SU-DHL-6 (cell line): ENCODE measurements at regions not wholly inside any gene's neighbourhood (a gene's known extent, or its start where the extent isn't known, plus 50 kb on each side); places are given as distances from the start of the nearest gene placed in this dataset.

ENCODE experiments used
- H2AFZ ChIP-seq: fragments of 200-600 bp; sonication (generic); 2 replicates; pipeline ENCODE4 v1.6.1; 2014; ENCODE audit warnings: low read depth, mild to moderate bottlenecking, moderate library complexity, mixed read lengths, antibody characterized with exemption, low read length; ENCODE audit not compliant: severe bottlenecking
- H3F3A ChIP-seq: fragments of 200-600 bp; shearing (Covaris generic); 2 replicates; pipeline ENCODE4 v1.6.0; 2016; ENCODE audit warnings: antibody characterized with exemption, mild to moderate bottlenecking; ENCODE audit not compliant: insufficient read depth
- H3K27ac ChIP-seq: fragments of 200-600 bp; sonication (generic); 2 replicates; pipeline ENCODE4 v1.5.1; 2016; ENCODE audit warnings: low read depth, mild to moderate bottlenecking, low read length, moderate library complexity, mixed read lengths
- H3K27me3 ChIP-seq: fragments of 200-600 bp; sonication (generic), shearing (Covaris generic); 2 replicates; pipeline ENCODE4 v1.6.0; 2014; ENCODE audit warnings: mild to moderate bottlenecking, low read length
- H3K36me3 ChIP-seq: fragments of 200-600 bp; sonication (generic); 2 replicates; pipeline ENCODE4 v1.6.1; 2014; ENCODE audit warnings: mild to moderate bottlenecking, low read length, mixed read lengths
- H3K4me2 ChIP-seq: fragments of 300-600, 200-600 bp; shearing (Covaris generic), sonication (generic); 2 replicates; pipeline ENCODE4 v1.6.0; 2014; ENCODE audit warnings: low read length, low read depth, mild to moderate bottlenecking; ENCODE audit not compliant: poor library complexity, severe bottlenecking
- H3K4me3 ChIP-seq: fragments of 200-600 bp; sonication (generic); 2 replicates; pipeline ENCODE4 v1.5.1; 2014; ENCODE audit warnings: antibody characterized with exemption, low read length, mild to moderate bottlenecking, mixed read lengths; ENCODE audit not compliant: insufficient read depth, poor library complexity, severe bottlenecking
- H3K79me2 ChIP-seq: fragments of 200-600 bp; sonication (generic); 2 replicates; pipeline ENCODE4 v1.6.1; 2014; ENCODE audit warnings: mild to moderate bottlenecking, low read length, moderate library complexity; ENCODE audit not compliant: insufficient read depth
- H3K9ac ChIP-seq: fragments of 200-600 bp; sonication (generic); 2 replicates; pipeline ENCODE4 v1.7.0; 2014; ENCODE audit warnings: mild to moderate bottlenecking, low read length
- H3K9me2 ChIP-seq: fragments of 200-600 bp; sonication (generic); replicated peaks from 2 replicates; pipeline ENCODE4 v1.6.1; 2014; ENCODE audit warnings: low read length; ENCODE audit not compliant: insufficient read depth
- H3K9me3 ChIP-seq: fragments of 200-600 bp; sonication (generic); 2 replicates; pipeline ENCODE4 v1.6.1; 2014; ENCODE audit warnings: low read length, mixed read lengths; ENCODE audit not compliant: insufficient read depth
- H4K20me1 ChIP-seq: fragments of 200-600 bp; sonication (generic); 2 replicates; pipeline ENCODE4 v1.6.1; 2014; ENCODE audit warnings: low read depth, mild to moderate bottlenecking, antibody characterized with exemption, low read length, moderate library complexity, mixed read lengths
- EZH2phosphoT487 ChIP-seq: fragments of 200-600 bp; sonication (generic), shearing (Covaris generic); conservative IDR thresholded peaks from 2 replicates; pipeline ENCODE4 v1.6.1; 2018; ENCODE audit warnings: mild to moderate bottlenecking, antibody characterized with exemption, low read length, moderate library complexity, mixed read lengths
- TF ChIP-seq, protein P1 (sequence below): fragments of 200-600 bp; sonication (generic); IDR thresholded peaks from one replicate; pipeline ENCODE4 v1.5.1; 2017; ENCODE audit warnings: antibody characterized with exemption, mild to moderate bottlenecking, low read length, moderate library complexity; ENCODE audit not compliant: insufficient read depth, poor library complexity, severe bottlenecking

DNA sequence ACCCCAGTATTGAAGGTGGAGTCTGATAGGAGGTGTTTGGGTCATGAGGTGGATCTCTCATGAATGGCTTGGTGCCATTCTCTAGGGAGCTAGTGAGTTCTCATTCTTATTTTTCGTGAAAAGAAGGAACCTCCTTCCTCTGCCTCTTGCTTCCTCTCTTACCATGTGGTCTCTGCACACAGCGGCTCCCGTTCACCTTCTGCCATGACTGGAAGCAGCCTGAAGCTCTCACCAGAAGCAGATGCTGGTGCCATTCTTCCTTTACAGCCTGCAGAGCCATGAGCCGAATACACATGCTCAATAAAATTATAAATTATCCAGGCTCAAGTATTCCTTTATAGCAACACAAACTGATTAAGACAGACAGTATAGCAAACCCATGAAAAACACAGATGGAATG lies 545.1 kb upstream of the C16orf82 start:
- no peaks in the 10 kb centered on the region for H3K36me3 ChIP-seq
- no peak overlapping the region for H3K9ac ChIP-seq
- no peaks in the 10 kb centered on the region for H3K79me2 ChIP-seq
- no peak for TF ChIP-seq EZH2phosphoT487
- TF ChIP-seq, protein P1, sequence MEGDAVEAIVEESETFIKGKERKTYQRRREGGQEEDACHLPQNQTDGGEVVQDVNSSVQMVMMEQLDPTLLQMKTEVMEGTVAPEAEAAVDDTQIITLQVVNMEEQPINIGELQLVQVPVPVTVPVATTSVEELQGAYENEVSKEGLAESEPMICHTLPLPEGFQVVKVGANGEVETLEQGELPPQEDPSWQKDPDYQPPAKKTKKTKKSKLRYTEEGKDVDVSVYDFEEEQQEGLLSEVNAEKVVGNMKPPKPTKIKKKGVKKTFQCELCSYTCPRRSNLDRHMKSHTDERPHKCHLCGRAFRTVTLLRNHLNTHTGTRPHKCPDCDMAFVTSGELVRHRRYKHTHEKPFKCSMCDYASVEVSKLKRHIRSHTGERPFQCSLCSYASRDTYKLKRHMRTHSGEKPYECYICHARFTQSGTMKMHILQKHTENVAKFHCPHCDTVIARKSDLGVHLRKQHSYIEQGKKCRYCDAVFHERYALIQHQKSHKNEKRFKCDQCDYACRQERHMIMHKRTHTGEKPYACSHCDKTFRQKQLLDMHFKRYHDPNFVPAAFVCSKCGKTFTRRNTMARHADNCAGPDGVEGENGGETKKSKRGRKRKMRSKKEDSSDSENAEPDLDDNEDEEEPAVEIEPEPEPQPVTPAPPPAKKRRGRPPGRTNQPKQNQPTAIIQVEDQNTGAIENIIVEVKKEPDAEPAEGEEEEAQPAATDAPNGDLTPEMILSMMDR = no peak
- no peaks in the 10 kb centered on the region for H3F3A ChIP-seq
- no peak overlapping the region for H3K27ac ChIP-seq
- H3K4me2 ChIP-seq = no peak overlapping the region
- H4K20me1 ChIP-seq = no peaks in the 10 kb centered on the region
- H3K4me3 ChIP-seq = no peak overlapping the region
- H2AFZ ChIP-seq = no peak overlapping the region
- no peaks in the 10 kb centered on the region for H3K9me2 ChIP-seq
- no peaks in the 10 kb centered on the region for H3K27me3 ChIP-seq
- no peaks in the 10 kb centered on the region for H3K9me3 ChIP-seq

DNA sequence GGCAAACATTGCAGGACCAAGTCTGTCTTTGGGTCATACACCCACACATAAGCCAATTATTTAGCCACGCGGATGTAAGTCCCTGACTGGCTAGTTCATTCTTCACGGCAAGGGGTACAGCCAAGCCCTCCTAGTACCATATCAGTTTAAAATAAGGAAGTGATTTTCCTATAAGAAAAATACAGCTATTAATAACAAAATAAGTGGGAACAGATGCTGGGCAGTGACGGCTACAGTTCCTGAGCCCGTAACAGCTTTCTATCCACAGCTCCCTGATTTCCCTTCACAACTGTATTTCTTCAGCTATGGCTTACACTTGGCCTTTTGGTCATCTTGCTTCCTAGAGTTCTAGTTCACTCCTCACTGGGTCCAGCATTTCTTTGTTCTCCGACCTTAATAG lies 542.4 kb upstream of the C16orf82 start:
- Histone ChIP-seq H3K4me3 (no peak overlapping the region), H3K79me2 (no peaks in the 10 kb centered on the region)
- no peak for TF ChIP-seq EZH2phosphoT487
- TF ChIP-seq, protein P1 = no peak

DNA sequence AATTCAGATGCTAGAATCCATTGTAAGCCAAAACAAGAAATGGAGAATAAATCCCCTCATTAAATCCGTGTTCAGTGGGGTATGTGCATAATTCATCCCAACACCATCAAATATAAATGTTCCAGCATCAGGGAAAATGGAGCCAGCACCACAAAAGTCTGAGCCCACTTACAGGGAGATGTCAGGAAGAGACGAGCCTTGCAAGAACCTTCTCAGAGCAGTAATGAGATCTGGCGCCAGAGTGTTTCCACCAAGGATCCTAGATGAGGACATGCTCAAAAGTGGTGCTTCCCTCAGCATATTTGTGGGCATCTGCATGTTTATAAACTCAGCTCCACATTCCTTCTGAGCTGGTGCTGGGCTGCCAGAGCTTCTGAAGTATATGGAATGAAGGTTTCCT lies 541.9 kb upstream of the C16orf82 start:
- H4K20me1 ChIP-seq = no peaks in the 10 kb centered on the region
- no peaks in the 10 kb centered on the region for H3K36me3 ChIP-seq
- H3F3A ChIP-seq = no peaks in the 10 kb centered on the region
- H3K9me3 ChIP-seq = no peaks in the 10 kb centered on the region
- H3K4me2 ChIP-seq = no peak overlapping the region
- TF ChIP-seq, protein P1 = no peak
- no peak for TF ChIP-seq EZH2phosphoT487
- no peak overlapping the region for H3K4me3 ChIP-seq
- H3K27me3 ChIP-seq = no peaks in the 10 kb centered on the region
- no peak overlapping the region for H2AFZ ChIP-seq
- H3K79me2 ChIP-seq = no peaks in the 10 kb centered on the region
- H3K27ac ChIP-seq = no peak overlapping the region
- H3K9ac ChIP-seq = no peak overlapping the region
- H3K9me2 ChIP-seq = no peaks in the 10 kb centered on the region

More for the DNA sequence above, 542.4 kb upstream of the C16orf82 start:
- Histone ChIP-seq H3K9ac (no peak overlapping the region), H3K9me2 (no peaks in the 10 kb centered on the region), H3K4me2 (no peak overlapping the region), H2AFZ (no peak overlapping the region), H4K20me1 (no peaks in the 10 kb centered on the region), H3F3A (no peaks in the 10 kb centered on the region), H3K36me3 (no peaks in the 10 kb centered on the region), H3K9me3 (no peaks in the 10 kb centered on the region), H3K27me3 (no peaks in the 10 kb centered on the region), H3K27ac (no peak overlapping the region)

DNA sequence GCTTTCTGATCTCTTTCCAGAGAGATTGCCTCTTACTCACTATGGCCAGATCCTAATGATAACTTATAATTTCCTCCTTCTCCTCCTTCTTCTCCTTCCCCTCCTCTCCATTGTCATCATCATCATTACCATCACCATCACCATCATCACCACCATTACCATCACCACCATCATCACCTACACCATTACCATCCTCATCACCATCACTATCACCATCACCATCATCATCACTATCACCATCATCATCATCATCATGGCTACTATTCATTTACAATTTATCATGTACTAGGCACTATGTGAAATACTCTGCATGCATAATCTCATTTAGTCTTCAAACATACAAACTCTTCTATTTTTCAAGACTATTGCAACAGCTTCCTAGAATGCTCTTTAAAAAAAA lies 540.9 kb upstream of the C16orf82 start:
- TF ChIP-seq, protein P1 = no peak
- no peak for TF ChIP-seq EZH2phosphoT487
- no peaks in the 10 kb centered on the region for H3K36me3 ChIP-seq
- H3F3A ChIP-seq = no peaks in the 10 kb centered on the region
- H3K9ac ChIP-seq = no peak overlapping the region
- no peak overlapping the region for H3K4me2 ChIP-seq
- H3K27ac ChIP-seq = no peak overlapping the region
- H3K79me2 ChIP-seq = no peaks in the 10 kb centered on the region
- no peak overlapping the region for H3K4me3 ChIP-seq
- no peak overlapping the region for H2AFZ ChIP-seq
- no peaks in the 10 kb centered on the region for H4K20me1 ChIP-seq
- no peaks in the 10 kb centered on the region for H3K9me3 ChIP-seq
- H3K9me2 ChIP-seq = no peaks in the 10 kb centered on the region
- no peaks in the 10 kb centered on the region for H3K27me3 ChIP-seq
